Pancreas (tissue), 10 donors: ENCODE measurements at regions not wholly inside any gene's neighbourhood (a gene's known extent, or its start where the extent isn't known, plus 50 kb on each side); places are given as distances from the start of the nearest gene placed in this dataset.

ENCODE experiments used
- ATAC-seq, 4 donors: fragments of 200-7000 bp; cut with Tn5 transposase; one replicate each; pipeline versions ENCODE4 v1.8.0 to v1.9.1; 2020; ENCODE audit warnings: mild to moderate bottlenecking in 4 of 4, moderate library complexity in 4 of 4
- DNase-seq, 6 donors: peaks; one replicate each; pipeline ENCODE4 v3.0.0-alpha.2; 2020
- FAIRE-seq: peaks from 2 replicates; lab custom pipeline; 2012; peaks lifted over from hg19 to GRCh38; lab: Jason Lieb, UNC
- H3K27ac ChIP-seq, 4 donors: fragments of 200-600 bp; sonication (generic); 1 replicate in 3 of 4; 2 replicates in 1 of 4; pipeline versions ENCODE4 v1.5.0 to v1.8.0; 2020
- H3K27me3 ChIP-seq, 4 donors: fragments of 200-600 bp; one replicate each; pipeline ENCODE4 v1.8.0; 2021
- H3K36me3 ChIP-seq, 3 donors: fragments of 200-600 bp; sonication (generic) in 1 of 3; one replicate each; pipeline versions ENCODE4 v1.5.0 to v1.8.0; 2020 to 2021
- H3K4me1 ChIP-seq, 3 donors: fragments of 200-600 bp; one replicate each; pipeline ENCODE4 v1.8.0; 2021
- H3K4me3 ChIP-seq, 4 donors: fragments of 200-600 bp; sonication (generic) in 2 of 4; one replicate each; pipeline versions ENCODE4 v1.5.0 to v1.8.0; 2020 to 2021
- H3K9me3 ChIP-seq, 4 donors: fragments of 200-600 bp; one replicate each; pipeline ENCODE4 v1.8.0; 2021
- WGBS, 2 donors: extraction: QIAGEN DNeasy Blood & Tissue Kit; methylation state at CpG; one replicate each; pipeline ENCODE4 v1.1.7; 2013; 5-methylcytosine and 5-hydroxymethylcytosine counted together
- intact Hi-C, 3 donors: fragments of 100-400 bp; cut with DNase I; formaldehyde crosslinking; loops; one replicate each; pipeline versions ENCODE4 v1.11.1 to v1.14.2; 2022
- TF ChIP-seq, protein P1 (sequence below), 4 donors: fragments of 200-600 bp; sonication (generic) in 3 of 4; IDR thresholded peaks; one replicate each; pipeline versions ENCODE4 v1.5.0 to v1.8.0; 2021; ENCODE audit warnings: antibody characterized with exemption in 4 of 4
- donor health status: healthy with polysubstance abuse.
- donor health status: DM: no; HTN: no; CAD: no; lungs with moderate emphysema.
- donor health status: DM: no; HTN: no; CAD: no.
- donor health status: control.
- donor health status: control.
- donor health status: Bipolar disorder and iron deficiency.
- donor health status: DM: yes; HTN: yes; CAD: no.
- donor health status: DM: no; HTN: no; CAD: no.
- donor health status: DM: no; HTN: no; CAD: no.
- donor health status: DM: yes; HTN: yes; CAD: no.

DNA sequence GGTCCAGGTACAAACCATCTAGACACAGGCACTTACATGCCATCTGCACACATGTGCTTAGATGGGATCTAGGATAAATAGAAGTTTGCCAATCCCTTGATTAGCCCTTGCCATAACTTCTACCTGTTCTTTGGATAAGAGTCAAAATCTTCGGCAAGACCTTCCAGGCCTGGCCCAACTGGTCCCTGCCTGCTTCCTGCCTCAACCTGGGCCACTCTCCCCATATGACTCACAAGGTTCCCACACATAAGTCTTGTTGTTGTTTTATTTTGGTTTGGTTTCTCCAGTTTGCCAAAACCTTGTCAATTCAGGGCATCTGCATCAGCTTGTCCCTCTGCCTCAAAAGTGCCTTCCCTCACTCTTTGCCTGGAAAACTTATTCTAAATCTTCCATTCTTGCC is 95.3 kb upstream of the XYLT1 start:
- no peaks in the 10 kb centered on the region for H3K27me3 ChIP-seq

GRCh38 chr16:17565605-17566004 is 94.8 kb upstream of the XYLT1 start:
- TF ChIP-seq, protein P1, sequence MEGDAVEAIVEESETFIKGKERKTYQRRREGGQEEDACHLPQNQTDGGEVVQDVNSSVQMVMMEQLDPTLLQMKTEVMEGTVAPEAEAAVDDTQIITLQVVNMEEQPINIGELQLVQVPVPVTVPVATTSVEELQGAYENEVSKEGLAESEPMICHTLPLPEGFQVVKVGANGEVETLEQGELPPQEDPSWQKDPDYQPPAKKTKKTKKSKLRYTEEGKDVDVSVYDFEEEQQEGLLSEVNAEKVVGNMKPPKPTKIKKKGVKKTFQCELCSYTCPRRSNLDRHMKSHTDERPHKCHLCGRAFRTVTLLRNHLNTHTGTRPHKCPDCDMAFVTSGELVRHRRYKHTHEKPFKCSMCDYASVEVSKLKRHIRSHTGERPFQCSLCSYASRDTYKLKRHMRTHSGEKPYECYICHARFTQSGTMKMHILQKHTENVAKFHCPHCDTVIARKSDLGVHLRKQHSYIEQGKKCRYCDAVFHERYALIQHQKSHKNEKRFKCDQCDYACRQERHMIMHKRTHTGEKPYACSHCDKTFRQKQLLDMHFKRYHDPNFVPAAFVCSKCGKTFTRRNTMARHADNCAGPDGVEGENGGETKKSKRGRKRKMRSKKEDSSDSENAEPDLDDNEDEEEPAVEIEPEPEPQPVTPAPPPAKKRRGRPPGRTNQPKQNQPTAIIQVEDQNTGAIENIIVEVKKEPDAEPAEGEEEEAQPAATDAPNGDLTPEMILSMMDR (IDR thresholded peaks at IDR 0.05): no peak
- Histone ChIP-seq H3K4me3 (no peak overlapping the region), H3K27ac (no peak overlapping the region), H3K9me3 (no peaks in the 10 kb centered on the region), H3K4me1 (no peaks in the 10 kb centered on the region), H3K27me3 (no peaks in the 10 kb centered on the region), H3K36me3 (no peaks in the 10 kb centered on the region)
- intact Hi-C loops: no loop called here
- WGBS, 2 donors: 83 to 92% methylated on average over 3 of the region's 3 CpGs
- FAIRE-seq (no peak), DNase-seq (no peak), ATAC-seq (no peak)

More for the DNA sequence above, 95.3 kb upstream of the XYLT1 start:
- no peak for ATAC-seq
- no peak overlapping the region for H3K27ac ChIP-seq
- no peaks in the 10 kb centered on the region for H3K4me1 ChIP-seq
- FAIRE-seq: no peak
- WGBS, 2 donors: 37 to 40% methylated on average over 1 of the region's 1 CpG
- intact Hi-C loops: no loop called here
- no peaks in the 10 kb centered on the region for H3K9me3 ChIP-seq
- no peak overlapping the region for H3K4me3 ChIP-seq
- TF ChIP-seq, protein P1 (IDR thresholded peaks at IDR 0.05): no peak
- H3K36me3 ChIP-seq: no peaks in the 10 kb centered on the region
- DNase-seq: no peak

GRCh38 chr16:17564856-17565255 is 94.1 kb upstream of the XYLT1 start:
- Histone ChIP-seq H3K4me1 (no peaks in the 10 kb centered on the region), H3K4me3 (no peak overlapping the region), H3K27ac (no peak overlapping the region), H3K27me3 (no peaks in the 10 kb centered on the region), H3K36me3 (no peaks in the 10 kb centered on the region), H3K9me3 (no peaks in the 10 kb centered on the region)
- no peak for DNase-seq
- TF ChIP-seq, protein P1 (IDR thresholded peaks at IDR 0.05): no peak
- intact Hi-C loops: no loop called here
- ATAC-seq: no peak
- no peak for FAIRE-seq
- 63 to 70% methylated on average over 6 of the region's 6 CpGs for whole genome bisulfite sequencing, 2 donors

DNA sequence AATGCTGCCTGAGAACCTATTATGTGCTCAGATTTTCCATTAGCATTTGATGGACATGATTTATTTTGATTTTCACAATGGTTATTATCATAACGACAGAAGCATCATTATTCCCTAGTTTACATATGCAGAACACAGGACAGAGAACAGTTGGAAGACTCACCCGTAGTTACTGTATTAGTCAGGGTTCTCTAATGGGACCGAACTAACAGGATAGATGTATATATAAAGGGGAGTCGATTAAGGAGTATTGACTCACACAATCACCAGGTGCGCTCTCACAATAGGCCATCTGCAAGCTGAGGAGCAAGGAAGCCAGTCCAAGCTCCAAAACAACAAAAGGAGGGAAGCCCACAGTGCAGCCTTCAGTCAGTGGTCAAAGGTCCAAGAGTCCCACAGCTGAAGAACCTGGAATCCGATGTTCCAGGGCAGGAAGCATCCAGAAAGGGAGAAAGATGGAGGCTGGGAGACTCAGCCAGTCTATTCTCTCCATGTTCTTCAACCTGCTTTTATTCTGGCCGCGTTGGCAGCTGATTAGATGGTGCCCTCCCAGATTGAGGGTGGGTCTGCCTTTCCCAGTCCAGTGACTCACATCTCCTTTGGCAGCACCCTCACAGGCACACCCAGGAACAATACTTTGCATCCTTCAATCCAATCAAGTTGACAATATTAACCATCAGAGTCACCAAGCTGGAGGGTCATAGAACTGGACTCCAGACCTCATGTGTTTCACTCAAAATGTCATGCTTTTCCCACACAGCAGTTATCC is 92.7 kb upstream of the XYLT1 start:
- no peak overlapping the region for H3K4me3 ChIP-seq
- WGBS, 2 donors: 63 to 69% methylated on average over 8 of the region's 8 CpGs
- ATAC-seq (no peak), DNase-seq (no peak), FAIRE-seq (no peak)
- no peaks in the 10 kb centered on the region for H3K9me3 ChIP-seq
- no peaks in the 10 kb centered on the region for H3K36me3 ChIP-seq
- H3K4me1 ChIP-seq: no peaks in the 10 kb centered on the region
- intact Hi-C loops: no loop called here
- no peak overlapping the region for H3K27ac ChIP-seq
- TF ChIP-seq, protein P1 (IDR thresholded peaks at IDR 0.05): no peak
- peaks cover 0 to 3% (median 0%) of the 10 kb centered on the region in 4 donors for H3K27me3 ChIP-seq

GRCh38 chr16:17561056-17561455 is 90.3 kb upstream of the XYLT1 start:
- TF ChIP-seq, protein P1 (IDR thresholded peaks at IDR 0.05): no peak
- no peak for DNase-seq

More at GRCh38 chr16:17561056-17561455, 90.3 kb upstream of the XYLT1 start:
- no peak for FAIRE-seq
- intact Hi-C loops: no loop called here
- WGBS, 2 donors: 13 to 19% methylated on average over 10 of the region's 10 CpGs
- Histone ChIP-seq H3K4me1 (no peaks in the 10 kb centered on the region), H3K36me3 (no peaks in the 10 kb centered on the region), H3K9me3 (no peaks in the 10 kb centered on the region), H3K4me3 (no peak overlapping the region), H3K27ac (no peak overlapping the region), H3K27me3 (peaks cover 0 to 3% (median 0%) of the 10 kb centered on the region in 4 donors)
- no peak for ATAC-seq
